Endothelial cell (in vitro differentiated cells): ENCODE measurements at regions not wholly inside any gene's neighbourhood (a gene's known extent, or its start where the extent isn't known, plus 50 kb on each side); places are given as distances from the start of the nearest gene placed in this dataset.
A peak's percentile ranks its signal among the peaks of the same experiment; 100 is the strongest.

Source experiments
- DNase-seq: peaks from one replicate; pipeline ENCODE4 v3.0.0; 2021; ENCODE audit warnings: low spot score
- H3K27ac Mint-ChIP-seq: one replicate; pipeline ENCODE4 v1.8.0; 2021; ENCODE audit warnings: mixed read lengths, inconsistent platforms; ENCODE audit not compliant: unreplicated experiment
- H3K27me3 Mint-ChIP-seq: one replicate; pipeline ENCODE4 v1.8.0; 2021; ENCODE audit warnings: mild to moderate bottlenecking, moderate library complexity, mixed read lengths, inconsistent platforms; ENCODE audit not compliant: unreplicated experiment
- H3K36me3 Mint-ChIP-seq: one replicate; pipeline ENCODE4 v1.8.0; 2021; ENCODE audit warnings: mild to moderate bottlenecking, low read depth, mixed read lengths, inconsistent platforms; ENCODE audit not compliant: unreplicated experiment
- H3K4me1 Mint-ChIP-seq: one replicate; pipeline ENCODE4 v1.8.0; 2021; ENCODE audit warnings: mild to moderate bottlenecking, mixed read lengths, inconsistent platforms; ENCODE audit not compliant: unreplicated experiment
- H3K4me3 Mint-ChIP-seq: one replicate; pipeline ENCODE4 v1.8.0; 2021; ENCODE audit warnings: mild to moderate bottlenecking, mixed read lengths, inconsistent platforms; ENCODE audit not compliant: unreplicated experiment
- H3K9me3 Mint-ChIP-seq: one replicate; pipeline ENCODE4 v1.8.0; 2021; ENCODE audit warnings: mixed read lengths, inconsistent platforms; ENCODE audit not compliant: unreplicated experiment
- CTCF ChIP-seq: fragments of 200-600 bp; sonication (generic); IDR thresholded peaks from one replicate; pipeline ENCODE4 v1.5.0; 2021; ENCODE audit warnings: antibody characterized with exemption; ENCODE audit not compliant: unreplicated experiment

GRCh38 chr7:118087126-118087525, 96.8 kb upstream of the LSM8 start:
- peaks cover 4% of the 10 kb centered on the region for H3K4me1 Mint-ChIP-seq
- no peak for DNase-seq
- H3K4me3 Mint-ChIP-seq: no peak overlapping the region
- no peak for TF ChIP-seq CTCF
- H3K27me3 Mint-ChIP-seq: no peaks in the 10 kb centered on the region
- no peak overlapping the region for H3K27ac Mint-ChIP-seq
- no peaks in the 10 kb centered on the region for H3K36me3 Mint-ChIP-seq
- H3K9me3 Mint-ChIP-seq: no peaks in the 10 kb centered on the region

- H3K4me1 Mint-ChIP-seq: peaks cover 11% of the 10 kb centered on the region
- H3K4me3 Mint-ChIP-seq: no peak overlapping the region
- no peaks in the 10 kb centered on the region for H3K9me3 Mint-ChIP-seq
- no peak for TF ChIP-seq CTCF
- no peaks in the 10 kb centered on the region for H3K36me3 Mint-ChIP-seq
- H3K27ac Mint-ChIP-seq: no peak overlapping the region
- DNase-seq: no peak
- H3K27me3 Mint-ChIP-seq: no peaks in the 10 kb centered on the region
Measured at GRCh38 chr7:118094044-118094443, 89.9 kb upstream of the LSM8 start.

- H3K9me3 Mint-ChIP-seq: no peaks in the 10 kb centered on the region
- no peak for DNase-seq
- peak; percentile 35 for TF ChIP-seq CTCF
- no peaks in the 10 kb centered on the region for H3K36me3 Mint-ChIP-seq
- no peak overlapping the region for H3K27ac Mint-ChIP-seq
- H3K4me1 Mint-ChIP-seq: no peaks in the 10 kb centered on the region
- H3K4me3 Mint-ChIP-seq: no peak overlapping the region
- H3K27me3 Mint-ChIP-seq: no peaks in the 10 kb centered on the region
Measured at GRCh38 chr7:118104812-118105441, 79.0 kb upstream of the LSM8 start.

GRCh38 chr7:118109607-118110006, 74.4 kb upstream of the LSM8 start:
- Mint-ChIP-seq H3K27me3 (no peaks in the 10 kb centered on the region), H3K4me1 (no peaks in the 10 kb centered on the region), H3K27ac (no peak overlapping the region), H3K4me3 (no peak overlapping the region), H3K36me3 (peaks cover 8% of the 10 kb centered on the region), H3K9me3 (no peaks in the 10 kb centered on the region)
- DNase-seq: no peak
- TF ChIP-seq CTCF: no peak

GRCh38 chr7:118110178-118110925, 73.6 kb upstream of the LSM8 start:
- Mint-ChIP-seq H3K27me3 (no peaks in the 10 kb centered on the region), H3K9me3 (no peaks in the 10 kb centered on the region), H3K36me3 (peaks cover 8% of the 10 kb centered on the region), H3K27ac (no peak overlapping the region), H3K4me1 (no peaks in the 10 kb centered on the region), H3K4me3 (no peak overlapping the region)
- DNase-seq: no peak
- TF ChIP-seq CTCF: no peak
